SU-DHL-6 (cell line): ENCODE measurements at regions not wholly inside any gene's neighbourhood (a gene's known extent, or its start where the extent isn't known, plus 50 kb on each side); places are given as distances from the start of the nearest gene placed in this dataset.

Experiments used
- CTCF ChIP-seq: fragments of 200-600 bp; sonication (generic); IDR thresholded peaks from one replicate; pipeline ENCODE4 v1.5.1; 2017; ENCODE audit warnings: antibody characterized with exemption, mild to moderate bottlenecking, low read length, moderate library complexity; ENCODE audit not compliant: insufficient read depth, poor library complexity, severe bottlenecking
- EZH2phosphoT487 ChIP-seq: fragments of 200-600 bp; sonication (generic), shearing (Covaris generic); conservative IDR thresholded peaks from 2 replicates; pipeline ENCODE4 v1.6.1; 2018; ENCODE audit warnings: mild to moderate bottlenecking, antibody characterized with exemption, low read length, moderate library complexity, mixed read lengths

- TF ChIP-seq CTCF (no peak), EZH2phosphoT487 (no peak)
These were observed 1179.8 kb downstream of the SLITRK1 start for GRCh38 chr13:82702513-82702912.
